Peyer's patch (tissue), 4 donors: ENCODE measurements at regions not wholly inside any gene's neighbourhood (a gene's known extent, or its start where the extent isn't known, plus 50 kb on each side); places are given as distances from the start of the nearest gene placed in this dataset.

ENCODE experiments used
- CTCF ChIP-seq, 6 experiments: fragments of 450-650 bp in 4 of 6; fragments of 200-600 bp in 2 of 6; sonication (generic) in 1 of 6; IDR thresholded peaks; one replicate each; pipeline ENCODE4 v1.5.1; 2017 to 2019; ENCODE audit warnings: antibody characterized with exemption in 6 of 6, mild to moderate bottlenecking in 3 of 6, moderate library complexity in 1 of 6
- POLR2A ChIP-seq, 2 donors: fragments of 450-650 bp; IDR thresholded peaks; one replicate each; pipeline ENCODE4 v1.5.1; 2017; ENCODE audit warnings: antibody characterized with exemption in 2 of 2, mild to moderate bottlenecking in 2 of 2, moderate library complexity in 2 of 2

GRCh38 chr4:33890841-33891240, 2353.5 kb downstream of the ARAP2 start:
- no peak for TF ChIP-seq CTCF (IDR thresholded peaks at IDR 0.05)
- TF ChIP-seq POLR2A (IDR thresholded peaks at IDR 0.05): no peak
